ENCODE measurements at regions not wholly inside any gene's neighbourhood (a gene's known extent, or its start where the extent isn't known, plus 50 kb on each side); places are given as distances from the start of the nearest gene placed in this dataset.

DNA sequence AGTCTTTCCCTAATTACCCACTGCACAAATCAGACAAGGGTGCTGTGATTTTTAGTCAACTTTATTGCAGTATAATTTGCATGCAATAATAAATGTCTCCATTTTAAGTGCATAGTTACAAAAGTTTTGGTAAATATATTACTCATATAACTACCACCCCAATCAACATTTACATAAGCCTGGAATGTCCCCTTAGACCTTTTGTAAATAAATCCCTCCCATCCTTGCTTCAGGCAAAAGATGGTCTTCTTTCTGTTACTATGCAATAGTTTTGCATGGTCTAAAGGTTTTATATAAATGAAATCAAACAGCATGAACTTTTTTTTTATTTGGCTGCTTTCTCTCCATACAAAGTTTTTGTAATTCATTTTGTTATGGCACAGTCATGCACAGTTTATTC is 235.4 kb downstream of the PYDC2 start:
- H3K36me3 ChIP-seq: no peaks in the 10 kb centered on the region
- DNase-seq: no peak
- TF ChIP-seq, protein P1, sequence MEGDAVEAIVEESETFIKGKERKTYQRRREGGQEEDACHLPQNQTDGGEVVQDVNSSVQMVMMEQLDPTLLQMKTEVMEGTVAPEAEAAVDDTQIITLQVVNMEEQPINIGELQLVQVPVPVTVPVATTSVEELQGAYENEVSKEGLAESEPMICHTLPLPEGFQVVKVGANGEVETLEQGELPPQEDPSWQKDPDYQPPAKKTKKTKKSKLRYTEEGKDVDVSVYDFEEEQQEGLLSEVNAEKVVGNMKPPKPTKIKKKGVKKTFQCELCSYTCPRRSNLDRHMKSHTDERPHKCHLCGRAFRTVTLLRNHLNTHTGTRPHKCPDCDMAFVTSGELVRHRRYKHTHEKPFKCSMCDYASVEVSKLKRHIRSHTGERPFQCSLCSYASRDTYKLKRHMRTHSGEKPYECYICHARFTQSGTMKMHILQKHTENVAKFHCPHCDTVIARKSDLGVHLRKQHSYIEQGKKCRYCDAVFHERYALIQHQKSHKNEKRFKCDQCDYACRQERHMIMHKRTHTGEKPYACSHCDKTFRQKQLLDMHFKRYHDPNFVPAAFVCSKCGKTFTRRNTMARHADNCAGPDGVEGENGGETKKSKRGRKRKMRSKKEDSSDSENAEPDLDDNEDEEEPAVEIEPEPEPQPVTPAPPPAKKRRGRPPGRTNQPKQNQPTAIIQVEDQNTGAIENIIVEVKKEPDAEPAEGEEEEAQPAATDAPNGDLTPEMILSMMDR (IDR thresholded peaks at IDR 0.05; ENCODE audit: low read depth, low read length): no peak
- H3K4me3 ChIP-seq (ENCODE audit: low read depth, low read length): no peak overlapping the region
- no peaks in the 10 kb centered on the region for H3K9me3 ChIP-seq (ENCODE audit: severe bottlenecking)
- no peak overlapping the region for H3K27ac ChIP-seq
- H3K27me3 ChIP-seq (ENCODE audit: insufficient read depth, low read depth, severe bottlenecking): no peaks in the 10 kb centered on the region

- Histone ChIP-seq H3K27me3 (ENCODE audit: insufficient read depth, low read depth, severe bottlenecking) (no peaks in the 10 kb centered on the region), H3K4me3 (ENCODE audit: low read depth, low read length) (no peak overlapping the region), H3K9me3 (ENCODE audit: severe bottlenecking) (no peaks in the 10 kb centered on the region), H3K27ac (no peak overlapping the region), H3K36me3 (no peaks in the 10 kb centered on the region)
- TF ChIP-seq, protein P1 (IDR thresholded peaks at IDR 0.05; ENCODE audit: low read depth, low read length): no peak
- no peak for DNase-seq
Observed at GRCh38 chr3:191699546-191699945, 238.6 kb downstream of the PYDC2 start.

DNA sequence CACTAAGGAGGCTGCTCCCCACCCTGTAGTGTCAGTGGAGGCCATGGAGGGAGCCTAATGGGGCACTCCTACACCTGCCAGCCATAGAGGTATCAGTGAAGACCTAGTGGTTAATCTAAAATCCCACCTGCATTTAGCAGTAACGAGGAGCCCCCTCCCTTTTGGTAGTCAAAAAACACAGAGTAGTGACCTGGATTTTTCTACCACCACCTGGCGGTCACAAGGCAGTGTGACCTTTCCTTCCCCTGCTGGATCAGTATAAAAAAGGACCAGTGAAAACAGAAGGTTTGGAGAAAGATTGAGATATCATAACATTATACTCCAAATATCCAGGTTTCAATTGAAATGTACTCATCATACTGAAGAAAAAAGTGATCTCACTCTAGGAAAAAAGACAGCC is 241.2 kb downstream of the PYDC2 start:
- no peaks in the 10 kb centered on the region for H3K9me3 ChIP-seq (ENCODE audit: severe bottlenecking)
- TF ChIP-seq, protein P1 (IDR thresholded peaks at IDR 0.05; ENCODE audit: low read depth, low read length): no peak

GRCh38 chr3:191707817-191708216 is 246.9 kb downstream of the PYDC2 start:
- Histone ChIP-seq H3K4me3 (ENCODE audit: low read depth, low read length) (no peak overlapping the region), H3K9me3 (ENCODE audit: severe bottlenecking) (no peaks in the 10 kb centered on the region), H3K27me3 (ENCODE audit: insufficient read depth, low read depth, severe bottlenecking) (no peaks in the 10 kb centered on the region), H3K36me3 (no peaks in the 10 kb centered on the region), H3K27ac (no peak overlapping the region)
- TF ChIP-seq, protein P1 (IDR thresholded peaks at IDR 0.05; ENCODE audit: low read depth, low read length): no peak
- DNase-seq: no peak

More for the DNA sequence above, 241.2 kb downstream of the PYDC2 start:
- no peak for DNase-seq
- no peak overlapping the region for H3K4me3 ChIP-seq (ENCODE audit: low read depth, low read length)
- no peaks in the 10 kb centered on the region for H3K27me3 ChIP-seq (ENCODE audit: insufficient read depth, low read depth, severe bottlenecking)
- no peak overlapping the region for H3K27ac ChIP-seq
- H3K36me3 ChIP-seq: no peaks in the 10 kb centered on the region

GRCh38 chr3:191715585-191715984 is 254.6 kb downstream of the PYDC2 start:
- Histone ChIP-seq H3K4me3 (ENCODE audit: low read depth, low read length) (no peak overlapping the region), H3K27me3 (ENCODE audit: insufficient read depth, low read depth, severe bottlenecking) (no peaks in the 10 kb centered on the region), H3K9me3 (ENCODE audit: severe bottlenecking) (no peaks in the 10 kb centered on the region), H3K36me3 (no peaks in the 10 kb centered on the region), H3K27ac (no peak overlapping the region)
- TF ChIP-seq, protein P1 (IDR thresholded peaks at IDR 0.05; ENCODE audit: low read depth, low read length): no peak
- no peak for DNase-seq

DNA sequence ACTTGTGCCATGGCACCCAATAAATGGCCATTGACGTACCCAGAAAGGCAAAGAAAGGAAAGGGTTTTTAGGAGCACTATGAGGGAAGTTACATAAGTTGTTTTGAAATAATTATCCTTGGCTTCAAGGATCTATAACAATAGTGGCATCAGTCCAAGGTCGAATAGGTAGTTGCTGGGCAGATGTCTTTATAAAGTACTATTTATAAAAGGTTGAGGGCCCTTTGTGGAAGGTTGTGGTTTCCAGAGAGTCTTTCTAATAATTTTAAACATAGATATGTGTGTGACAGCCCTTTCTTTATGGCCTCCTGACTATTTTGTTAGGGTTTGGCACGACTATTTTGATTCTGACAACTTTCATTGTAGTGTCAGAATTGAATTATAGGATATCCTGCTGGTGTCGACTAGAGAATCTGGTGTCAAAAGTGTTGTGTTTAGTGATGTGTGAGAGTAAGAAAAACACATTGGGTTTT is 260.5 kb downstream of the PYDC2 start:
- Histone ChIP-seq H3K4me3 (ENCODE audit: low read depth, low read length) (no peak overlapping the region), H3K36me3 (no peaks in the 10 kb centered on the region), H3K27ac (no peak overlapping the region), H3K9me3 (ENCODE audit: severe bottlenecking) (no peaks in the 10 kb centered on the region), H3K27me3 (ENCODE audit: insufficient read depth, low read depth, severe bottlenecking) (no peaks in the 10 kb centered on the region)
- no peak for DNase-seq
- TF ChIP-seq, protein P1 (IDR thresholded peaks at IDR 0.05; ENCODE audit: low read depth, low read length): no peak
